Coronary artery (tissue), 2 donors: ENCODE measurements at regions not wholly inside any gene's neighbourhood (a gene's known extent, or its start where the extent isn't known, plus 50 kb on each side); places are given as distances from the start of the nearest gene placed in this dataset.

Source experiments
- DNase-seq: peaks from one replicate; pipeline ENCODE4 v3.0.0-alpha.2; 2017; ENCODE audit warnings: low spot score
- H3K27ac ChIP-seq, 2 donors: fragments of 200-600 bp; sonication (generic); one replicate each; pipeline ENCODE4 v1.5.1; 2016 to 2019
- H3K4me3 ChIP-seq: fragments of 200-600 bp; sonication (generic); 2 replicates; pipeline ENCODE4 v1.5.1; 2016; ENCODE audit warnings: mild to moderate bottlenecking, moderate library complexity
- TF ChIP-seq, protein P1 (sequence below): fragments of 200-600 bp; sonication (generic); IDR thresholded peaks from one replicate; pipeline ENCODE4 v1.5.1; 2019; ENCODE audit warnings: antibody characterized with exemption

DNA sequence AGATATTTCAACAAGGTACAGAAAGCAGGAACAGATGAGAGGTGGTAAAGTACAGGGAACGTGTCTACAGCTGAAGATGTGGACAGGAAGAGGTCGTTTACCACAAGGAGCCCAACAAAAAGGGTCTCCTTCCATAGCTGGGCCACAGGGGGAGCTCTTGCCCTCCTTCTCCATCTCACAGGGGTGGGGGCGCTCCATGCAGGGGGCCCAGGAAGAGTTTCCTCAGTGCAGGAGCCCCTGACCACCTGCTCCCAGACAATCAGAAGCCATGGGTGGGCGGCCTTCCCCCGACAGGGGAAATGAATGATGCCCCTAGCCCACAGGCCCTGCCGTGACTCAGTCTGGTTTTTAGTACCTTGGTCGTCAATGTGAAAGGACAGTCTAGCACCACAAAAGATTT lies 163.6 kb upstream of the ZNF516 start:
- TF ChIP-seq, protein P1, sequence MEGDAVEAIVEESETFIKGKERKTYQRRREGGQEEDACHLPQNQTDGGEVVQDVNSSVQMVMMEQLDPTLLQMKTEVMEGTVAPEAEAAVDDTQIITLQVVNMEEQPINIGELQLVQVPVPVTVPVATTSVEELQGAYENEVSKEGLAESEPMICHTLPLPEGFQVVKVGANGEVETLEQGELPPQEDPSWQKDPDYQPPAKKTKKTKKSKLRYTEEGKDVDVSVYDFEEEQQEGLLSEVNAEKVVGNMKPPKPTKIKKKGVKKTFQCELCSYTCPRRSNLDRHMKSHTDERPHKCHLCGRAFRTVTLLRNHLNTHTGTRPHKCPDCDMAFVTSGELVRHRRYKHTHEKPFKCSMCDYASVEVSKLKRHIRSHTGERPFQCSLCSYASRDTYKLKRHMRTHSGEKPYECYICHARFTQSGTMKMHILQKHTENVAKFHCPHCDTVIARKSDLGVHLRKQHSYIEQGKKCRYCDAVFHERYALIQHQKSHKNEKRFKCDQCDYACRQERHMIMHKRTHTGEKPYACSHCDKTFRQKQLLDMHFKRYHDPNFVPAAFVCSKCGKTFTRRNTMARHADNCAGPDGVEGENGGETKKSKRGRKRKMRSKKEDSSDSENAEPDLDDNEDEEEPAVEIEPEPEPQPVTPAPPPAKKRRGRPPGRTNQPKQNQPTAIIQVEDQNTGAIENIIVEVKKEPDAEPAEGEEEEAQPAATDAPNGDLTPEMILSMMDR: no peak
- no peak for DNase-seq
- H3K27ac ChIP-seq: no peak overlapping the region

DNA sequence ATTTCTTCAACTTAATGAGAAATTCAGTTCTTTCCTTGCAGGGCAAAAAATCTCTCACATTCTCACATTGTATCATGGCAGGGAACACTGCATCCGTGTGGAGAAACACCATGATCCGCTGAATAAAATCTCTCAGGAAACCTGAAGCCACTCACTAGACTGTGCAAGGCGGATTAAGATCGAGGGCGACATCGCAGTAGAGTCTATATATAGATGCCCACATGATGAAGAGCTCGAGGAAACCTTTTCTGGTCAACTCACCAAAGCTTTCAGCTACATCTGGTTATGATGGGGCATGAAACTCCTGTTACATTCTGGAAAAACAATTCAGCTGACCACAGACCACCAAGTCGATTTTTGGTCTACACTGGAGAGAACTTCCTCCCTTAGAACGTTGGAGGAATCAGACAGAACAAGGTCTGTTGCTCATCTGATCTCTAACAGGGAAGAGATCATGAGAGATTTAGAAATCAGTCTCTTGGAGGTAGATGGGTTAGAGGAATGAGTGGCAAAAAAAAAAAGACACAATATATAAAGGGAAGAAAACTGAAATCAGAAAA lies 162.9 kb upstream of the ZNF516 start:
- no peak overlapping the region for H3K27ac ChIP-seq
- DNase-seq: no peak
- TF ChIP-seq, protein P1: no peak

More for the DNA sequence above, 163.6 kb upstream of the ZNF516 start:
- H3K4me3 ChIP-seq: no peak overlapping the region

DNA sequence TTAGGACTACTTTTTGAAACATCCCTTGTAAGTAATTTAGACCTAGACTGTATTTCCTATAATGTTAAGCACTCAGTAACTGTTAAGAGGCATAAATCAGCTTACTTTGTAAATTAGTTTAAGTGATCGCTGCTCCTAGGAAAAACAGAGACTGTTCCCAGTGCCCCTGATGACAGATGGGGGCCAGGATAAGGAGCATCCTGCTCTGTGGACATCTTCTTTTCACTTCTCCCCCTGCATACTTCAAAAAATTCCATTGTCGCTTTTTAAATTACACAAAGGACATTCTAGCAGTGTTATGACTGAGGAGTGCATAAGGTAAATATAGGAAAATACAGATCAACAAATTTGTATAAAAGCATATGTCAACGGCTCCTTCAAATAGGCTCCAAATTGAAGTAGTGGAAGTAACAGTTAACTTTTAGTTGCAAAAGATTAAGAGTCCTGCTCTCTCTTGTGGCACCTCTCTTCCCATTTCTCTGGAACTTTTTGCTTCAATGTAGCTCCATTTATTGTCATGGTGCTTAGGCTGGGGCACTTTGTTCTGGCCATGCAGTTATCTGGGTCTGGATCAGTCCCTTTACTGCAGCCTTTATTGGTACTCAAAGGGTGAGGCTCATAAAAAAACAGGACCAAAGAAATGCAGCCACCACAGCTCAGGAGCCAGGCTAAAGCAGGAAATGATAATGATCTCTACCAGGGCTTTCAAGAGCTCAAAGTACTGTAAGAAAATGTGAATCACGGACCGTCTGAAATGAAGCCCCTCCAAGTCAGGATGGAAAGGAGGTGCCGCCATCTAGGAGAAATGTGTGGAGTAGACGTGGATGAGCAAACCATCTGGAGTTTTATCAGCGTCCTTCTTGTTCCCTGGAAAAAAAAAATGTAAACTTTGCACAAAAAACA lies 162.1 kb upstream of the ZNF516 start:
- TF ChIP-seq, protein P1: no peak
- no peak overlapping the region for H3K4me3 ChIP-seq
- no peak overlapping the region for H3K27ac ChIP-seq
- DNase-seq: no peak

More for the DNA sequence above, 162.9 kb upstream of the ZNF516 start:
- H3K4me3 ChIP-seq: no peak overlapping the region

DNA sequence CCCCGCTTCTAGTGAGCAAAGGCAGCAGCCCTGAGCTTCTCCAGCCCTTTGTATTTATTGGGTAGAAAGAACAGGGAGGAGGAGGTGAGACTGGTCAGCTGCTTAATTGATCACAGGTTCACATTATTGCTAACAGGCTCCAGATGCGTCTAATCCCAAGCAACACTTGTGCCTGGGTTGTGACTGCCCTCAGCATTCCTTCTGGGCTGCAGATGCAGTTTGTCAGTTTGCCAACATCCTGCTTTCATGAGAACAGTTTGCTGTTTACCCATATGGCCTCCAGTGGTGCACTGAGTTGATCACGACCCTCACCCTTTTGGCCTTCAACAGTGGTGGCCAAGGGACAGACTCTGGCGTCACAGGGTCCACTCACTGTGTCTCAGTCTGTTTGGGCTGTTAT lies 159.5 kb upstream of the ZNF516 start:
- H3K4me3 ChIP-seq: no peak overlapping the region
- no peak overlapping the region for H3K27ac ChIP-seq
- TF ChIP-seq, protein P1: no peak
- DNase-seq: no peak

DNA sequence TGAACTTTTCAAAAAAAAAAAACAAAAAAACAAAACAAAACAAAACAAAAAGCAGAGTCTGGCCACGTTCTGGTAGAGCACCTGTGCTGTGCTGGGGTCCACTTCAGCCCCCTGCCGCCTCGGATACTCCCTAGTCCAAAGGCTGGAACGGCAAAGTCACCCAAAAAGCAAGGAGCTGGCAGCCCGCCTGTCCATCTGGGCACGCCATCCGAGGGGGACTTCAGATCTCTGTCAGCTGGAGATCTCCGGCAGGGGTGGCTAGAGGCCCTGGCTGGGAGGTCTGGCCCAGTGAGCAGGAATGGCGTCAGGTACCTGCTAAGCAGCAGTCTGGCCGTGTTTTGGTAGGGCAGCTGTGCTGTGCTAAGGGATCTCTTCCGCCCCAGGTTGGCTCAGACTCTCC lies 152.3 kb upstream of the ZNF516 start:
- TF ChIP-seq, protein P1: no peak

DNA sequence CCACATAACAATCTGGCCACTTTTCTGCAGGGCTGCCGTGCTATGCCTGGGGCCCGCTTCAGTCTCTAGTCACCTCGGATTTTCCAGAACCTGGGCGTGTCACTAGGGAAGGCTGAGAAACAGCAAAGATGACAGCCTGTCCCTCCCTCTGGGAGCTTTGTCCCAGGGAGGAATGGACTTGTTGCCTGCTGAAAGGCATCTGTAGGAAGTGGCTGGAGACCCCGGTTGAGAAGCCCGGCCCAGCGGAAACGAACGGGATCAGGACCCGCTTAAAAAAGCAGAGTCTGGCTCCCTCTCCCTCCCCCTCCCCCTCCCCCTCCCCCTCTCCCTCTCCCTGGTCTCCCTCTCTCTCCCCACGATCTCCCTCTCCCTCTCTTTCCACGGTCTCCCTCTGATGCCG lies 149.5 kb upstream of the ZNF516 start:
- Histone ChIP-seq H3K4me3 (no peak overlapping the region), H3K27ac (no peak overlapping the region)
- TF ChIP-seq, protein P1: no peak
- DNase-seq: no peak

More for the DNA sequence above, 152.3 kb upstream of the ZNF516 start:
- no peak for DNase-seq
- no peak overlapping the region for H3K27ac ChIP-seq
- no peak overlapping the region for H3K4me3 ChIP-seq

DNA sequence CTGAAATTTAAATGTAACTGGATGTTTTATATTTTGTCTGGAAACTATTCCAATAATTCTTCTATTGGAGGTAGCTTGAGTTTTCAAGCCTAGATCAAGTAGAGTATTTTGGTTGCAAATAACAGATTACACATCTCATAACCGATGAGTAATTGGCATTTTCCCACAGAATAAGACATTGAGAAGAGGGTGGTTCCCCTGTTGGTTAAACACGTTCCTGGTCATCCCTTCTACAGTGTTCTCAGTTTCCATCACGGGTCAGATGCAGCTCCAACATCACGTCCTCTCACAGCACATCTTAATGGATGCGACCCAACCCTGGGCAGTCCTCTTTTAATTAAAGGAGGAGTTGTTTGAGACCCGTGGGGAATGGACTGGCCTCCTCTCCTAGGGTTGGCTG lies 149.0 kb upstream of the ZNF516 start:
- TF ChIP-seq, protein P1: no peak

More for the DNA sequence above, 149.0 kb upstream of the ZNF516 start:
- H3K4me3 ChIP-seq: no peak overlapping the region
- no peak overlapping the region for H3K27ac ChIP-seq
- DNase-seq: no peak
